Fibroblast of pulmonary artery (primary cell): ENCODE measurements at regions not wholly inside any gene's neighbourhood (a gene's known extent, or its start where the extent isn't known, plus 50 kb on each side); places are given as distances from the start of the nearest gene placed in this dataset.

Experiments
- DNase-seq: peaks from one replicate; pipeline ENCODE4 v3.0.0-alpha.2; 2010; ENCODE audit warnings: low read depth
- H3K4me3 ChIP-seq: replicated peaks from 2 replicates; pipeline ENCODE4 v1.5.1; 2011; ENCODE audit warnings: low read depth, mild to moderate bottlenecking, control low read depth, low read length, moderate library complexity
- TF ChIP-seq, protein P1 (sequence below): IDR thresholded peaks from 2 replicates; pipeline ENCODE4 v1.5.1; 2011; ENCODE audit warnings: mild to moderate bottlenecking, control low read depth, low read length, inconsistent platforms; ENCODE audit errors: missing control alignments

DNA sequence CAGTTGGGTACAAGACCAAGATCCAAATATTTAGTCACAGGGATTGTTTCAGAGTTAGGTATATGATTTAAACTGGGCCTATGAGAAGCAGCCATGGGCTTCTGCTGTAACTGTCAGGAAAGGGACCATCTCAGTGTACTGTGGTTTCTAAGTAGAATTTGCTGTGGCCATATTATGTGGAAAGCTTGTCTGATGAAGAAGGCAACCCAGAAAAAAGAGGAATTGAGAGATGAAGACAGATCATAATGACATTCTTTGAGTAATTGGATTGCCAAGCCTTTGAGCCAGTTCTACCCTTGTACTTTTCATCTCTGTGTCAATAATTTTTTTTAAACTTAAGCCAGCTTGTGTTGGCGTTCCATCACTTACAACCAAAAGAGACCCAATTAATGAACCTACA, 259.6 kb downstream of the NUP35 start:
- H3K4me3 ChIP-seq: no peak overlapping the region
- TF ChIP-seq, protein P1, sequence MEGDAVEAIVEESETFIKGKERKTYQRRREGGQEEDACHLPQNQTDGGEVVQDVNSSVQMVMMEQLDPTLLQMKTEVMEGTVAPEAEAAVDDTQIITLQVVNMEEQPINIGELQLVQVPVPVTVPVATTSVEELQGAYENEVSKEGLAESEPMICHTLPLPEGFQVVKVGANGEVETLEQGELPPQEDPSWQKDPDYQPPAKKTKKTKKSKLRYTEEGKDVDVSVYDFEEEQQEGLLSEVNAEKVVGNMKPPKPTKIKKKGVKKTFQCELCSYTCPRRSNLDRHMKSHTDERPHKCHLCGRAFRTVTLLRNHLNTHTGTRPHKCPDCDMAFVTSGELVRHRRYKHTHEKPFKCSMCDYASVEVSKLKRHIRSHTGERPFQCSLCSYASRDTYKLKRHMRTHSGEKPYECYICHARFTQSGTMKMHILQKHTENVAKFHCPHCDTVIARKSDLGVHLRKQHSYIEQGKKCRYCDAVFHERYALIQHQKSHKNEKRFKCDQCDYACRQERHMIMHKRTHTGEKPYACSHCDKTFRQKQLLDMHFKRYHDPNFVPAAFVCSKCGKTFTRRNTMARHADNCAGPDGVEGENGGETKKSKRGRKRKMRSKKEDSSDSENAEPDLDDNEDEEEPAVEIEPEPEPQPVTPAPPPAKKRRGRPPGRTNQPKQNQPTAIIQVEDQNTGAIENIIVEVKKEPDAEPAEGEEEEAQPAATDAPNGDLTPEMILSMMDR: no peak
- DNase-seq: no peak

DNA sequence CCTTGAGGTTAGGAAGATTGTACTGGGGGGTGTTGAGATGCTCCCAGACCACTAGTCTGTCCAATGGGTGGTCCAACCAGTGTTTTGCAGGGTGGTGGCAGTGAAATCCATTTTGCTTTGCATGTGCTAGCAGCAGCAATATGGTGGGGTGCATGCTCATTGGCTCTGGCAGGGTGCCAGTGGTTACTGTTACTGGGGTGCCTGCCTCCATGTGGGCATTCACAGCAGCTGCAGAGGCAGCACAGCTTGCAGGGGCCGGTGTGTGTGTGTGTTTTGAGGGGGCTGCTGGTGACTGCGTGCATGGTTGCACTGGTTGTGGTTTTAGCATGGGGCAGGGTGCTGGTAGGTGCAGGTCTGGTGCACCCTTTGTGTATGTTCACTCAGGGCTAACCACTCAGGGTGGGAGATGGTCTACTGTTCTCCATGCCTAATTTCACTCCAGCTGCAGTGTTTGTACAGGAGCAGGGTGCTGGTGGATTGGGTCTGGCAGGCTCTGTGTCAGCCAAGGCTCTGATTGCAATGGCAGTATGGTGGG, 265.4 kb downstream of the NUP35 start:
- no peak overlapping the region for H3K4me3 ChIP-seq
- TF ChIP-seq, protein P1: no peak
- no peak for DNase-seq

- no peak for DNase-seq
- no peak overlapping the region for H3K4me3 ChIP-seq
- TF ChIP-seq, protein P1: no peak
These were observed 265.9 kb downstream of the NUP35 start for GRCh38 chr2:183390109-183390508.

DNA sequence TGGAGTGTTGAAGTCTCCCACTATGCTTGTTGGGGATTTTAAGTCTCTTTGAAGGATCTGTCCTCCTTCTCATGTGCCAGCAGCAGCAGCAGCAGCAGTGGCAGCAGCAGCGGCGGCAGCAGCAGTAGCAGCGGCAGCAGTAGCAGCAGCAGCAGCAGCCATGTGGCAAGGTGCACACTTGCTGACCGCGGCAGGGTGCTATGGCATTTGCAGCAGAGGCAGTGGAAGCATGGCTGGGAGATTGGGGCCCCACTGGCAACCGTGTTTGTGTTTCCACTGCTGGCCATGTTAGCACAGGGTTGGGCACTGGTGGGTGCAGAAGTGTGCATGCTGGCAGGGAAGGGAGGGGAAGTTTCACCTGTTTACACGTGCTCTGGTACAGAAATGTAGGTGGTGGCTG, 280.1 kb downstream of the NUP35 start:
- TF ChIP-seq, protein P1: no peak
- no peak for DNase-seq
- no peak overlapping the region for H3K4me3 ChIP-seq

- DNase-seq: no peak
- TF ChIP-seq, protein P1: no peak
- no peak overlapping the region for H3K4me3 ChIP-seq
These were observed 284.3 kb downstream of the NUP35 start for GRCh38 chr2:183408562-183408961.

DNA sequence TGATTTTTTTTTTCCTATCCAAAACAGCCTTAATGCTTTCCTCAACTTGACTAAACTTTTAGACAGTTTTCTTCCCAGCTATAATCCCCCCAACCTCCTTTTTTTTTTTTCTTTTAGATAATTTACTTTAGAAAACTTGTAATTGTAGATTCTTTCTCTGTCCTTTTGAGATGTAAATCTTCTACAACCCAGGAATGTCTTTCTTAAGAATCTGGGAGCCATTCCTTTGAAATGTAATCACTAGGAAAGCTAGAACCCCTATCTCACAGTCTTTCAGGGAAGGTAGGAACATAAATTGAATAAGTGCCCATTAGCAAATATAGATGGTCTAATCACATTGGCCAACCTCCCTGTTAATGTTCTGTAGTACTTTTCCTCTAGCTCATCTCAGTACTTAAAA, 285.4 kb downstream of the NUP35 start:
- TF ChIP-seq, protein P1: no peak

GRCh38 chr2:183416753-183417152, 292.5 kb downstream of the NUP35 start:
- no peak for DNase-seq
- H3K4me3 ChIP-seq: no peak overlapping the region
- TF ChIP-seq, protein P1: no peak

More for the DNA sequence above, 285.4 kb downstream of the NUP35 start:
- no peak overlapping the region for H3K4me3 ChIP-seq
- no peak for DNase-seq
